Lower lobe of right lung (tissue), 2 donors: ENCODE measurements at regions not wholly inside any gene's neighbourhood (a gene's known extent, or its start where the extent isn't known, plus 50 kb on each side); places are given as distances from the start of the nearest gene placed in this dataset.
A peak's percentile ranks its signal among the peaks of the same experiment; 100 is the strongest.
"Not testable (repeated sequence)": the region's sequence is repeated elsewhere in the genome, so short reads cannot be mapped to it uniquely, and the experiment has no call there.

ENCODE experiments used
- ATAC-seq, 2 donors: fragments of 200-7000 bp; cut with Tn5 transposase; one replicate each; pipeline ENCODE4 v1.9.1; 2020 to 2022; ENCODE audit warnings: mild to moderate bottlenecking in 2 of 2, moderate library complexity in 2 of 2
- DNase-seq: peaks from one replicate; pipeline ENCODE4 v3.0.0-alpha.2; 2020
- H3K27ac ChIP-seq: fragments of 200-600 bp; one replicate; pipeline ENCODE4 v1.8.0; 2022
- H3K27me3 ChIP-seq: fragments of 200-600 bp; one replicate; pipeline ENCODE4 v1.8.0; 2022; ENCODE audit warnings: low read depth
- H3K36me3 ChIP-seq: fragments of 200-600 bp; one replicate; pipeline ENCODE4 v1.8.0; 2022; ENCODE audit warnings: mild to moderate bottlenecking
- H3K4me1 ChIP-seq: fragments of 200-600 bp; one replicate; pipeline ENCODE4 v1.8.0; 2022
- H3K4me3 ChIP-seq: fragments of 200-600 bp; one replicate; pipeline ENCODE4 v1.8.0; 2022; ENCODE audit warnings: mild to moderate bottlenecking
- H3K9me3 ChIP-seq: fragments of 200-600 bp; one replicate; pipeline ENCODE4 v1.8.0; 2022
- intact Hi-C: fragments of 100-400 bp; cut with DNase I; formaldehyde crosslinking; loops from one replicate; pipeline ENCODE4 v1.11.0; 2022
- TF ChIP-seq, protein P1 (sequence below): fragments of 200-600 bp; IDR thresholded peaks from one replicate; pipeline ENCODE4 v1.8.0; 2022; ENCODE audit warnings: antibody characterized with exemption, mild to moderate bottlenecking
- donor health status: DM: no; HTN: yes; CAD: no; lungs with severe emphysema.

DNA sequence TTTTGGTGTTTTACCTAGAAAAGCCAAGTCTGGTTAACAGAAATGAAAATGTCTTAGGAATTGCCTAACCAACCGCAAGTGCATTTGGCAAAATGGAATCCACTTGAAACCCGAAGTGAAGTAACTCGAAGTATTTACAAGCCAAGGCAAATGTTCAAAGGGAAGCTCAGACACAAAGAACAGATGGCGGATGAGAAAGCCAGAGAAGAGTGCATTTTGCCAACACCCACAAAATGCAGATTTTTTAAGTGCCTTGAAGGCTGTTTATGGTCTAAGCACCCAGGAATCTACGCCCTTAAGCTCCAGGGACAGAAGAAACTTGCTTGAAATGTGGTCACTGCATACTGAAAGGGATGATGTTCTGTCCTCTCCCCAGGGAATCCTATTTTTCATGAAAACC is 70.0 kb upstream of the TBXT start:
- Histone ChIP-seq H3K9me3 (no peaks in the 10 kb centered on the region), H3K4me3 (no peak overlapping the region), H3K27ac (no peak overlapping the region), H3K36me3 (no peaks in the 10 kb centered on the region), H3K27me3 (no peaks in the 10 kb centered on the region), H3K4me1 (peaks cover 3% of the 10 kb centered on the region)
- ATAC-seq = peak; percentile 17 to 59
- DNase-seq = no peak
- intact Hi-C loops = no loop called here
- TF ChIP-seq, protein P1, sequence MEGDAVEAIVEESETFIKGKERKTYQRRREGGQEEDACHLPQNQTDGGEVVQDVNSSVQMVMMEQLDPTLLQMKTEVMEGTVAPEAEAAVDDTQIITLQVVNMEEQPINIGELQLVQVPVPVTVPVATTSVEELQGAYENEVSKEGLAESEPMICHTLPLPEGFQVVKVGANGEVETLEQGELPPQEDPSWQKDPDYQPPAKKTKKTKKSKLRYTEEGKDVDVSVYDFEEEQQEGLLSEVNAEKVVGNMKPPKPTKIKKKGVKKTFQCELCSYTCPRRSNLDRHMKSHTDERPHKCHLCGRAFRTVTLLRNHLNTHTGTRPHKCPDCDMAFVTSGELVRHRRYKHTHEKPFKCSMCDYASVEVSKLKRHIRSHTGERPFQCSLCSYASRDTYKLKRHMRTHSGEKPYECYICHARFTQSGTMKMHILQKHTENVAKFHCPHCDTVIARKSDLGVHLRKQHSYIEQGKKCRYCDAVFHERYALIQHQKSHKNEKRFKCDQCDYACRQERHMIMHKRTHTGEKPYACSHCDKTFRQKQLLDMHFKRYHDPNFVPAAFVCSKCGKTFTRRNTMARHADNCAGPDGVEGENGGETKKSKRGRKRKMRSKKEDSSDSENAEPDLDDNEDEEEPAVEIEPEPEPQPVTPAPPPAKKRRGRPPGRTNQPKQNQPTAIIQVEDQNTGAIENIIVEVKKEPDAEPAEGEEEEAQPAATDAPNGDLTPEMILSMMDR = no peak

DNA sequence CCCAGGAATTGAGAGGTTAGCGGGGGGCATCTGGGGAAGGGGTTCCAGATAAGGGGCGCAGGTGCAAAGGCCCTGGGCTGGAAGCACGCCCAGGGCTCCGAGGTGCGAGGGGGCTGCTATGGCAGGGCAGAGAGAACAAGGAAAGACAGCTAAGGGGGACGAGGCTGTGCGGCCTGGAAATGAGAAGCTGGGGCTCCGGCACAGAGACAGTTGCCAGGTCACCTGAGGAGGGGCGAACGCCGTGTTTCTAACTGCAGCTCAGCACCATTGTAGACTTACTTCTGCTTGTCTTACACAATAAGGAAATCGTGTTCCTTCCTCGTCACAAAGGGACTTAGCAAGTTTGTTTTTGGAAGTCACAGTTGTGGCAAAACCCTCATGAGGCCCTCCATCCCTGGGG is 68.9 kb upstream of the TBXT start:
- H3K4me3 ChIP-seq = no peak overlapping the region
- H3K36me3 ChIP-seq = no peaks in the 10 kb centered on the region
- H3K27me3 ChIP-seq = no peaks in the 10 kb centered on the region
- no peaks in the 10 kb centered on the region for H3K9me3 ChIP-seq
- H3K4me1 ChIP-seq = peaks cover 3% of the 10 kb centered on the region
- intact Hi-C loops = no loop called here
- no peak overlapping the region for H3K27ac ChIP-seq
- DNase-seq (peak; percentile 58), ATAC-seq (peak; percentile 43 to 51)
- TF ChIP-seq, protein P1 = no peak

DNA sequence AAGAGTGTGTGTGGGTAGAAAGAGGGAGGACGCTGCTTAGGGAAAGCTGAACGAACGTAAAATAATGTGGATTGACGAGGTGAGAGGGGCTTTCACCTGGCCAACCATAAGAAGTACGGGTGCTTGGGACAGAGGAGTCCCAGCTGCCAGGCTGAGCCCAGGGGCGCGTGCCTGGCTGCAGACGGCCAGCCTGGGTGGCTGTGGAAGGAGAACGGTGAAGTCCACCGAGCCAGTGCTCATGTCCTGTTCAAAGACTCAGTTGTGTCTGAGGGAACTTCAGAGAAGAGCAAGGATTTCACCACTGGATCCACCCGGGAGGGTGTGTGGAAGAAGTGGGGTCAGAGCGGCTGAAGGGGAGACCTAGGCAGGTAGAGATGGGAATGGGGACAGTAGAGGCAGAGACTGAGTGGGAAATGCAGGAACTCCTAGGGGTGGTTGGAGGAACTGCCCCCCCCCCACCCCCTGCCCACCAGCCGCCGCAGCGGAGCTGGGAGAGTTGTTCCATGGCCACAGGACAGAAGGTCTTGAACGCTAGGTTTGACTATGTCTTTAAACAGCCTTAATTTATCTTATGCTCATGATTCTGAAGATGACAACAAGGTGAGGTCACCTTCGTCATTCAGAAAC is 68.1 kb upstream of the TBXT start:
- Histone ChIP-seq H3K36me3 (no peaks in the 10 kb centered on the region), H3K9me3 (no peaks in the 10 kb centered on the region), H3K4me1 (peaks cover 3% of the 10 kb centered on the region), H3K27ac (no peak overlapping the region), H3K27me3 (no peaks in the 10 kb centered on the region), H3K4me3 (no peak overlapping the region)
- intact Hi-C loops = no loop called here
- ATAC-seq = peak in 1 of 2 donors; percentile 14
- TF ChIP-seq, protein P1 = no peak
- no peak for DNase-seq

DNA sequence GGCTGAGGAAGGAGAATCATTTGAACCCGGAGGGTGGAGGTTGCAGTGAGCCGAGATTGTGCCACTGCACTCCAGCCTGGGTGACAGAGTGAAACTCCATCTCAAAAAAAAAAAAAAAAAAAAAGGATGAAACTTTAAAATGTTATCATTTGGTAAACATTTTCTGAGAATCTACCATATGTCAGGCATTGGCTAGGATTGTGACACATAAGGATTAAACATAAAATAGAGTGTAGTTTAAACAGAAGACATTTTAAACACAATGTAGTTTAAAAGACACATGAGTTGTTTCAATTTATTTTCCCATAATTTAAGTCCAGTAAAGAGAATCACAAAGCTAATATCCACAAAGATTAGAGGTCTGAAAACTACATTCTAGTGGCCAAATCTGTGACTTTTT is 63.5 kb upstream of the TBXT start:
- H3K4me3 ChIP-seq, intact Hi-C loops, H3K27me3 ChIP-seq, H3K9me3 ChIP-seq, H3K4me1 ChIP-seq, H3K36me3 ChIP-seq, ATAC-seq, H3K27ac ChIP-seq, DNase-seq: not testable (repeated sequence)

DNA sequence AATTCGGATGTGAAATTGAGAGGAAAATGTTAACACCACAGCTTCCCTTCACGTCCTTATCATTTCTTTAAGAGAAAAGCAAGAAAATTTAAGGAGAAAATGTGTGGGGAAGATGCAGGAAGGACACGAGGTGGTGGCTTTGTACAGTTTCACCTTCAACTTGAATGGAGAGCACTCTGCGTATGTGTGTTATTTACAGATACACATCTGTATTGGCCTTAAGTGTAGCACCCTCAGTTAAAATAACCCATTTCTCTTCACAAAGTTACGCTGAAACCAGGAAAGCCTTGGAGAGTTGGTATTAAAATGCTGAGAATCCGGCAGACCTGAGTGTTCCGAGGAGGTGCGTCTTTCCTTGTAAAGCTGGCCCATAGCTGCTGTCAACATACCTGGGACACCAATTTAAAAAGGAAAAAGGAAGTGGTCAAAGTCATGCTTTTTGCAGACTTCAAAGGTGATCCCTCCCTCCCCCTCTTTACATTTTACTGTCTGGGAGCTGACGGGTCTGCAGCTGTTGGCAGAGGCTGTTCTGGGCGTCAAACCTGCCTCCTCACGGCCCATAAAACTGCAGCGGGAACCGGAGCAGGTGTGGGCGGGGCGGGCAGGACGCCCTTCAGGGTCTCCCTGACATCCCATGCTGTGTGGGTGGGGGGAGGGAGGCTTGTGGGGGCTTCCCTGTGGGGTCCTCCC is 61.3 kb upstream of the TBXT start:
- Histone ChIP-seq H3K27ac (no peak overlapping the region), H3K27me3 (peaks cover 8% of the 10 kb centered on the region), H3K4me1 (no peaks in the 10 kb centered on the region), H3K4me3 (no peak overlapping the region), H3K9me3 (no peaks in the 10 kb centered on the region), H3K36me3 (no peaks in the 10 kb centered on the region)
- no peak for ATAC-seq
- no peak for DNase-seq
- intact Hi-C loops = no loop called here
- TF ChIP-seq, protein P1 = no peak

DNA sequence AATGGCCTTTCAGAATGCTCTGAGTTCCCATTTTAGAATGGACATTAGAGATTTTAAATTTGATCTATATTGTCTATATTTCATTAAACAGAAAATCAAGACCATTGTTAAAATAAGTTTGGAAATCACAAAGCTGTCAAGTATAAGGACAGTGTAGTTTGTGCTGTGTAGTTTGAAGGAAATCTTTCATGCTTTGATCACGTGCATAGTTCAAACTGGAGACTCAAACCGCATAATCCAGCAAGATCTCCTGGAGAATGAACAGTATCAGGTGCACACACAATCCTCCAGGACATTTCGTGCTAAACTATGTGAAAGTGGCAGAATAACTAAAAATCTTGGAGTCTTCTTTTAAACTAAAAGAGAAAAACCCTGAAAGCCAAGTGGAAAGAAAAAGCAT is 60.8 kb upstream of the TBXT start:
- Histone ChIP-seq H3K4me3 (no peak overlapping the region), H3K27ac (no peak overlapping the region), H3K9me3 (no peaks in the 10 kb centered on the region), H3K36me3 (no peaks in the 10 kb centered on the region), H3K4me1 (no peaks in the 10 kb centered on the region), H3K27me3 (peaks cover 13% of the 10 kb centered on the region)
- TF ChIP-seq, protein P1 = no peak
- intact Hi-C loops = no loop called here
- ATAC-seq (no peak), DNase-seq (no peak)
